Activated CD8-positive, alpha-beta memory T cell treated with anti-CD3 and anti-CD28 coated beads, Interleukin-2, amount 50 U/mL, for 24 hours (primary cell): ENCODE measurements at regions not wholly inside any gene's neighbourhood (a gene's known extent, or its start where the extent isn't known, plus 50 kb on each side); places are given as distances from the start of the nearest gene placed in this dataset.

Experiments used
- DNase-seq: peaks from one replicate; pipeline ENCODE4 v3.0.0-alpha.2; 2020; ENCODE audit errors: extremely low read depth

DNA sequence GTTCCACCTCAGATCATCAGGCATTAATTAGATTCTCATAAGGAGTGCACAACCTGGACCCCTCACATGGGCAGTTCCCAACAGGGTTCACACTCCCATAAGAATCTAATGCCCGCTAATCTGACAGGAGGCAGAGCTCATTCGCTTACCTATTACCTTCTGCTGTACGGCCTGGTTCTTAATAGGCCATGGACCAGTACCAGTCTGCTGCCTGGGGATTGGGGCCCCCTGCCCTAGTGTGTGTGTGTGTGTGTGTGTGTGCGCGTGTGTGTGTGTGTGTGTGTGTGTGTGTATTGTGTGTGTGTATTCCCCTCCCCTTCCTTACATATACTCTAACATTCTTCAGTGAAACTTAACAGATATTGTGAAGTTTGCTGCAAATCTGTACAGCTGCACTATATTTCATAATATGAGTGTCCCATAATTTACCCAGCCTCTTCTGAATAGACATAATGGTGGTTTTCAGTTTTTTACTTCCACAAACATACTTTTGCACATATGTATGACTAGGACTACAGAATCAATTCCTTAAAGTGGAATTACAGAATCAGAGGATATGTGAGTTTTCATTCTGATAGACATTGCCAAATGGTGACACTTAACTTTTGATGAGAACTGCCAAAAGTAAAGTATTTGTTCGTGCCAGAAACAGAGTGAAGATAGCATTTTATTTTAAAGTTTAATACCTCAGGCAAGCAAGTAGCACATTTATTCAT, 205.2 kb upstream of the EEA1 start:
- DNase-seq: no peak

DNA sequence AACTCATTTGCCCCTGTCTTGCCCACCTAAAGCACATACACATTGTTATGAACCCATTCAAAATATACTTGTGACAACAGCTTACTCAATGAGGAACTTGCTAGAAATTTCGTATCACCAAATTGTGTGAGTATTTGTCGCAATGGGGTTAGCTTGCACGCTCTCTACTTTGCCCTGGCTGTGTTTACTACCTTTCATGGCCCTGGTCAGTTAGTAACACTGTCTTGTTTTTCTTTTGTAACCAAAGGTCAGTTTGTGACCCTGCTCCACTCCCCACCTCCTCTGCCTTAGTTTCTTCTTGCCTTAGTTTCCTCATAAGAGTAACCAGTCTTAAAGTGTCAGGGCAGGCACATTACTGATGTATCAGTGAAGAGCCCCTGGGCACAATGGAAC, 205.8 kb upstream of the EEA1 start:
- DNase-seq: no peak

DNA sequence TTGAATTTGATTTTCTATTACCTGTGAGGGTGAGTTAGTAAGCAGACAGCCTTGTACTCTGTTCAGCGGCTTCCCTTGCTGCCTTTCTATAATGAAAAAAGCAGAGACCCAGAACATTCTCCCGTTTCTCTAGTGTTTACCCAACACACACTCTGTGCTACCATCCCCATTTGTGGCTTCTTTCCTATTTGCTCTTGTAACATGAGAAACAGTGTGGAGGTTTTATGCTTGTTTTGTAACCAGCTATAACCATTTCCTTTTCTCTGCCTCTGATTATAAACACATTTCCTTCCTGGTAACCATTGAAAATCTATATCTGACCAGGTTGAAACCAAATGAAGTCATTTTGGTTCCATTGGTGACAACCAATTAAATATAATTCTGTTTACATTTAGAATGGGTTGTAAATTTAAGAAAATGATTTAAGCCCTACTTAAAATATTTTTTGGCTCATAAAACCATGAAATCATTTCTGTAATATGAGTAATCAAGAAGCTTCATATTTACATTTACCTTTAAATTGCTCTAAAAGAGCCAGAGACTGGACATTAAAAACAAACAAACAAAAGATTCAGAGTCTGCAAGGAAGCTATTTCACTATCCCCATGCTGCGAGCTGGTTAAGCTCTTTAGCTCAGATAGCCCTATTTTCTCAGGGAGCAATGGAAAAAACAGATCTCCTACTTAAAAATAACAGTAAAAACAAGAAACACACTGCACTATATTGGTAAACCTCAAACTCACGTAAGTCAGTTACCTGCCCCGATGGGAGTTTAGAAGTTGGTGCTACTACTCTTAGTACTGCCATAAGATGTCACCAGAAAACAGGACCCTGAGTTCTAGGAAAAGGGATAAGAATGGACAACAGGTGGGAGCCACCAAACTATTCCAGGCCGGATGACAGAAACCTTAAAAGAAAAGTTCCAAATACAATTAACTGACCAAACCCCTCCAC, 206.5 kb upstream of the EEA1 start:
- no peak for DNase-seq

DNA sequence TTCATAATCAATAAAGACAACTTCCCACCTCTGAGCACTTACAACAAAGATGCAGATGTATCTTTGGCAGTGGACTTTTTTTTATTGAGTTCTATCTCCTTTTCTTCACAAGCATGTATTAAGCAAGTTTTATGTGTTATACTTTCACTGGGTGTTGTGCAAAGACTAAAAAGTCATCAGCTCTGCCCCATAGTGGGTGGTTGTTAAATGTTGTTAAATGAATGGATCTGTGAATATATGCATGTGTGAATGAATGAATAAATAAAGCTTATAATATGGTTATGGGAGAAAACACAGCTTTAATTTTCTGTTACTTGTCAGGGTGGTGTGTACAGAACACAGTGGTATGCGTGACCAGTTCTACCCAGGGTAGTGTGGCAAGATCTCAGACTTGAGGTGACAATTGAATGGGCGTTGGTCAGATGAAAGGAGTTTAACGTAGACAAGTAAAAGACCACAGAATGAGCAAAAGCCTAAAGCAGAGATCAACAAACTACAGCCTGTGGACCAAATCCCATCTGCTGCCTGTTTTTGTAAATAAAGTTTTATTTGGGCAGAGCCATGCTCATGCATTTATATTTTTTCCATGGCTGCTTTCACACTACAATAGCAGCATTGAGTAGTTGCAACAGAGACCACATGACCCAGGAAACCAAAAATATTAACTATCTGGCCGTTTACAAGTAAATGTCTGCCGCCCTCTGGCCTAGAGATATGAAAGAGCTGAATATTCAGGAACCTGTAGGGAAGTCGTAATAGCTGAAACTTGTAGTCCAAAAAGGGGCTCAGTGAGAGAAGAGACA, 207.4 kb upstream of the EEA1 start:
- no peak for DNase-seq

DNA sequence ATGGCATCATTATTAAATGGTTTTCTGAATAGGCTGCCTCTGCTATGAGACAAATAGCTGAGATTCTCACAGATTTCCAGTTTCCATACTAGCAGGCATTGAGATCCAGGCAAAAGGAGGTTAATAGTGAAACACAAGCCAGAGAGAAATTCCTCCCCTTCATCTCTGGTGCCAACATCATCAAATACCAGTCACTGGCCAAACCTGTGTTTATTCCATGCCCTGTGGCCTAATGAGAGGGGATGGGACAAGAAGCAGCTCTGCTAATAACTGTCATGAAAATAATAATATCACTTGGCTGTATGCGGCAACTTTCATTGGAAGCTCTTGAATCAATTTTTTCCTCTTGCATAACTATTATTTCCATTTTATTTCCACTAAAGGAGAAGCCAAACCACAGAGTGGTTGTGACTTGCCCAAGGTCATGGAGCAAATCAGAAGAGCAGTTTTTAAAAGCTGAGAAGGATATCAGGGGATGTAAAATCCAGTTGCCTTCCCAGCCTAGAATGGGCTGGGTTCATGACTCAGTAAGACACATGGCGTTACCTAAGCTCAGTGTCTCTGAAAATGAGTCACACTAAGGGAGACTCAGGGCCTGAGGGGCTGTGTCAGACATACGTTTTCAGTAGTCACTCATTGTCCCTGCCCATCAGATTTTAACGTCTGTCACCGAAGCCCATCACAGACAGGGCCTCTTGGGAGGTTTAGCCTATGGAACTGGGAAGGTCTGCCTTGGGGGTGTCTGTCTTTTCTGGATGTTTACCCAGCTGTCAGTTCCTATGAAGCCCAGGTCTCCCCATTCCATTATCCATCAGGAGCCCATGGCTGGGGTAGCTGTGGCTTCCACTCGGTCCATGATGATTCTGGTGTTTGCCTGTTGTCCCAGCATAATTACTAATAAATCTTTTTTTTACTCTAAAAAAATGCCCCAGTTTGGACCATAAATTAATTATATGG, 208.8 kb upstream of the EEA1 start:
- DNase-seq: no peak

DNA sequence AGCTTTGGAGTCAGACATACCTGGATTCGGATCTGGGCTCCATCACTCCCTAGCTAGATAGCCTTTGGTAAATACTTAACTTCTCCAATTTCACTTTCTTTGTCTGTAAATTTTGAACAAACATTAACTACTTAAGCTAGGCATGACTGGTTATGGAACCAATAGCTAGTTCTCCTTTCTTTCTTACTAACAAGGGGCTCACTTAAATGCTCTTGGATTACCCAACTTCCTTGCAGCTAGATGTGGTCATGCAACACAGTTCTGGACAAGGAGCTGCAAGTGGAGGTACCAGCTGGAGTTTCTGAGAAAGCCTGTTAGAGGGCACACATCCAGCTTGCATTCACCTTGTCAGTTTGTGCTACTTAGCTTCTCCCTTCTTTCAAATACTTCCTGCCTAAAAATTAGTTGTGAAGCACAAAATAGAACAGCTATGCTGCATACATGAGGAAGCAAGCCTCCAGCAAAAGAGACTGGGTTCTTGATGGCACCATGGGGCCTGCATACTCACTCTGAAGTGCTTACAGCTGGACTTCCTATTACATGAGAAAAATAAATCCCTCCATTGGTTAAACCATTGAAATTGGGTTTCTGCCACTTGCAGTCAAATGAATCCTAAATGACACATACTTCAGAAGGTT, 210.1 kb upstream of the EEA1 start:
- no peak for DNase-seq

DNA sequence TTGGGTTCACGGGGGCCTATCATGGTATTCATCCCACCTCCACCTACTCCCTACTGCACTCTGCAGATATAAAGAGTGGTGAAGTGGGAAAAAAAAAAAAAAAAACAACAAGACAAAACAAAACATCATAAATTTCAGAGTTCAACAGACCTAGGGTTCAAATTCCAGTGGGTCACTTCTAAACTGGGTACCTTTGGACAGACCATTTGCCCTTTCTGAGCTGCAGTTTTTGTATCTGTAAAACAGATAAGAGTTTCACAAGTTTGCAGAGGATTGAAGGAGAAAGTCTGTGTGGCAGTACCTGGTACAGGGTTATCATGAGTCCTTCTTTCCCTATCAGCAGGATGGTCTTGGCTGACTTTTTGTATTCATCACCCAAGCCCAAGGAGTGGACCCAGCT, 211.2 kb upstream of the EEA1 start:
- no peak for DNase-seq

DNA sequence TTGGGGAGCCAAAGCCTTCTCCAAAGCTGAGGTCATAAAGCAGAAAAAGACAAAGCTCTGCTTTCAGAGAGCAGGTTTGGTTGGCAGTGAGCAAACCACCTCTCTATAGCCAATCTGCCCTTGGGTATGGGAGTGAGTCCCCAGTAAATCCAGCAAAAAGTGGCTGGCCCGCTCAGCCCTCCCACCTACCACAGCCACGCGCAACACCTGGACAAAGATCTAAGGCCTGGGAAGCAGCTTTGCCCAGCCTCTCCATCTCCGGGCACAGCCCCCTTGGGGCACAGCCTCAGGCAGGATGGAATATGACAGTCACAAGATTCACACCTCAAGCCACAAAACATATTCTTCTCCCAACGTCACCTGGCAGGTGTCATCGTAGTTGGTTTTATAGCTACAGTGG, 211.7 kb upstream of the EEA1 start:
- DNase-seq: no peak

DNA sequence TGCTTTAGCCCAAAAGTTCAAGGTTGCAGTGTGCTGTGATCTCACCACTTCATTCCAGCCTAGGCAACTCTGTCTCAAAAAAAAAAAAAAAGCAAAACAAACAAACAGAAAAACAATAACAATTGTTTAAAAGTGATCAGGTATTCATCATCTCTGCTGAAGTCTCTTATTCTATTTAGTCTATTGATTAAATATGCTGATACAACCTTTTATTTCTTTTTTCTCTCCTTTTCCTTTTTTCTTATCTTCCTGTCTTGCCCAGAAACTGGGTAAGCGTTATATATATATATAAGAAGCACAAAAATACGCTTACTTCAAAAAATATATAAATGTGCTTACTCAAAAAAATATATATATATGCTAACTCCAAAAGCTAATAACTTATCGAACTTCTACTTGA, 213.8 kb upstream of the EEA1 start:
- no peak for DNase-seq

DNA sequence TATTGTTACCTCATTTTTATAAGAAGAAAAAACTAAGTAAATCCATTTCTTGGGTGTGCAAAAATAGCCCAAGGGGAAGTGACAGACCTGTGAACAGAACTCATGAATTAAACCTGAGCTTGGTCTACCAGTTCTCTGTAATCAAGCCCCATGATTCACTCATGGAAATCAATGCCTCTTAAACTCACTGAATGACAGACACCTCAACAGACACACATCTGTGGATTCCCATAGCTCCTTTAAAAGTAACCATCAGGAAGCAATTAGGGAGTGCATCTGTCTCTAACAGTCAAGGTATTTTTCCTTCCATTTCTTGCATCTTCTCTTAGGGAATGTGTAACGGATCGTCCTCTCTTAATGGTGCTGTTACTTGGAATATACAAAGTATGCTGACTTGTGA, 215.0 kb upstream of the EEA1 start:
- DNase-seq: no peak

DNA sequence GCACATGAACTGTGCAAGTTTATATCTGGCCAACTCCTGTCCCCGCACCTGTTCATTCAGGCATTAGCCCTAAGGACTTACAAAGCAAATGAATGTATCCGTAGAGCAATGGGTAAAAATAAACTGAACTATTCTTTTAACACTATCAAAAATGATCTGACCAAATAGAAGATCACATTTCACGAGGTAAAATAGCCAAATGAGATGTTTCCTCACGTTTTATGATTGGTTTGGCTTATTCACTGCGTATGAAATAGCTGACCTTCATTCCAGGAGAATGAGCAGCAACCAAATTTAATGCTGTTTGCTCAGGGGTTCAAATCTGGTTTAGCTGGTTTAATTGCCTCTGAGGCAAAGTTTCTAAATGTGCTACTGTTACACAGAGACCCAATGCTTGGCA, 216.0 kb upstream of the EEA1 start:
- no peak for DNase-seq

DNA sequence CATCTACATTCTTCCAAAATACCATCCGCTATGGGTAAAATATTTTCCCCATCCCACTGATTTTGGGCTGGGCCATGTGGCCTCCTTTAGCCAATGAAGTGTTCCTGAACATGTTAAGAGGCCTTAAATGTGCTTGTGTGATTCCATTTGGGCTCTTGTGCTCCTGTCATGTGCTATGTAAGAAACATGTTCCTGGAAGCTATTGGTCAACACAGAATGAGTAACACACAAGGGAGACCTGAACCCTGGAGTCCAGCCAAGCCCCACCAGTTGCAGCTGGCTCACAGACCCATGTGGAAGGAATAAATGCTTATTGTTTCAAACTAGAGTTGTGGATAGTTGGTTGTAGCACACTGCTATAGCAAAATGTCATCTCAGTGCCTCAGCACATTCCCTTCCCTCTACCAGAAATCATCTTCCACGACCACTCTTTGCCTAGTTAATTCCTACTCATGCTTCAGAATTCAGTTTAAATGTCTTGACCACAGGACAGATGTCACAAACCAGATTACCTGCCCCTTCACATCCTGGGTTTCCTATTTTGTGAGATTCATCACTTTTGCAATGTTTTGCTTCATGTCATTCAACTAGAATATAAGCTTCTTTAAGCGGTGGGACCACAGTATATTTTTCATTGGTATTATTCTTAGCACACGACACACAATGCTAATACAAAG, 217.3 kb upstream of the EEA1 start:
- DNase-seq: no peak

DNA sequence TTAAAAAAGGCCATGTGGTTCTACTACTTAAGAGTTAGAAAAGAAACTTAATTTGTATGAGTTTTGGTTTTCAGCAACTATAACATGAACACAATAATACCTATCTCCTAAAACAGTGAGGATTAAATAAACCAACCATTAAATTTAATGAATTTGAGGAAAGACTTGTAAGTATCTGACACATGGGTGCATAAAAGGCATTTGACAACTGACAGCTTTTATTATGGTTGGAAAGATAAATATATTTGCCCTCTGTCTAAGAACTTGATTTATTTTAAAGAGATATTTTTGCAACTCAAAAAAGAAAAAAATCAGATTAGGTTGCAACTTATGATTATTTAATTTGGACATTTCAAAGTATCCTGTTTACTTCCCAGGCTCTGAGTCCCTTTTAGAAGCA, 217.9 kb upstream of the EEA1 start:
- DNase-seq: no peak

DNA sequence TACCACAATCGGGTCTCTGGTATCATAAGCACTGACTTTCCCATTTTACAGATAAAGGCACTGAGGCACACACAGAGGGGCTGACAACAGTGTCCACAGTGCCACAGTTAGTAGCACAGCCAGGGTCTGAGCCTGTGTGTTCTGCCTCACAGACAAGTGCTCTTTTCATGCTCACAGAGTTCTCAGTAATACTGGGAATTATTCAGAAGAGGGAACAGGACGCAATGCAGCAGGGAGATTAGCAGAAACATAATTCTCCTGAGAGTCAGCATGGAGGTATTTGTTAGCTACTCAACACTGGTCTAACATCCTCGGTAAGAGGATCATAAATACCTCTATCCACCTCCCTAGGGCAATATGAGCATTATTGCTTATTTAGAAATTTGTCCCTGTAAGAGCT, 219.3 kb upstream of the EEA1 start:
- no peak for DNase-seq

DNA sequence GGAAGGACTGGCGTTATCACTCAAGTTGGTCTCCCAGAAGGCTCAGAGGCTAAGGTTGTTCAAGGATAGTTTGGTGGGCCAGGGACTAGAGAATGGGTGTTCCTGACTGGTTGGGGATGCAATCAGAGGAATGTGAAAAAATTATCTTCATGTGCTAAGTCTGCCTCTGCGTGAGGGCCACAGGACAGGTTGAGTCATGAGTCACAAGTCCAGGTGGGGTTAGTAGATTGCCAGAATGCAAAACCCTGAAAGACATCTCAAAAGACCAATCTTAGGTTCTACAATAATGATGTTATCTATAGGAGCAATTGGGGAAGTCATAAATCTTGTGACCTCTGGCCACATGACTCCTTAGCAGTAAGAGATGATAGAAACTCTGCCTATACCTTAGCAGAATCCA, 220.1 kb upstream of the EEA1 start:
- no peak for DNase-seq

DNA sequence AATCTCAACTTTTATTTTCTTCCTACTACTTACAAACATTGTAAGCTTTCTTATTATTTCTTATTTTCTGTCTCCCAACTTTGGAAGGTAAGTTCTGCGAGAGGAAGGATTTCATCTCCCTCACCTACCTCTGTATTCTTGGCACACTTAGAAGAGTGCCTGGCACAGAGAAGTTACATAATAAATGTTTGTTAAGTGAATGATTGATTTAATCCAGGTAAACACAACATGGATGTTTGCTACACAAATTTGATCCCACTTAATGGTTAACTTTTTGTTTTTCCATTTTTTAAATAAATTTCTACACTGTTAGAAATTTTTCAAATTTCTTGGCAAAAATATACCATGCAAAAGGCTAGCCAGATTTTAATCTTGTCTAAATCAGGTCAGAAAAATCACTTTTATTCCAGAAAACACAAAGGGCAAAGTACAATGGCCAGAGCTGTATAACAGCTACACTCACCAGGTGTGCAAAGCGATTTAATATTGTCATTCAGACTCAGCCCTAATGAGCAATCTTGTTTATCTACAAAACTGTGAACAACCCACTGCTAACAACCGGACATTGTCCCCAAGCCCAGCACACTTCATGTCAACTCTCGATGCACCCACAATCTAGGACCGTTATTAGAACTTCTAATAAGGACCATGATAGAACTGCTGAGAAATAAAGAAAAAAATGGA, 222.1 kb upstream of the EEA1 start:
- DNase-seq: no peak

DNA sequence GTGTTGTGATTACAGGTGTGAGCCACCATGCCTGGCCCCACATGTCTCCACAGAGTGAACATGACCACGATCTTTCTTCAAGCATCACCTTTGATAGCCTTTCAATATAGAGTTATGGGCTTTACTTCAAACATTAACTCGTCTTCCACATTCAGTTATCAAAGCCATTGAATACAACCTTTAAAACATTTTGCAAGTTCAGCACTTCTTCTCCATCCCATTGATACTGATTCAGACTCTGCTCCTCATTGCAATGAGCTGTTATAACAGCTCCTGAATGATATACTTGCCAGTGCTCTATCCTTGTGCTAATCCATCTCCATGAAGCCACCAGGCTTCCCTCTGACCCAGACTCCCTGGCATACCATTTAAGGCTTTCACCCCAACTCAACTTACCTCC, 223.5 kb upstream of the EEA1 start:
- no peak for DNase-seq

DNA sequence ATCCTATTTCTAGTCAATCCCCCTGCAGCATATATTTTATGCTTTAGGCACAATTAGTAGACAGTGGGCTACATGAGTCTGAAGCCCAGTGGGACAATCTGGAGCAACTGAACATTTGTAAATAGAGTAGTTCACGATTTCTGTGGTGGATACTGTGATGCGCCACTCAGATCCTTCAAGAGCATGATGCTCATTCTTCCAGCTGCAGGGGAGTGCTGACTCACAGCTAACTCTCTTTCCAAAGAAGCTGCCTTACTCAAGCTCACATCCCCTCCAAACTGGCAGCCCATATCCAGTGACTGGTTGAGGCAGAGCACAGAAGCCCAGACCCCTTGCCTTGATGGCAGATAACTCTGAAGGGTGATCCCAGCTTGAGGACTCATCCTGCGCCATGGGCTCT, 224.2 kb upstream of the EEA1 start:
- DNase-seq: no peak

DNA sequence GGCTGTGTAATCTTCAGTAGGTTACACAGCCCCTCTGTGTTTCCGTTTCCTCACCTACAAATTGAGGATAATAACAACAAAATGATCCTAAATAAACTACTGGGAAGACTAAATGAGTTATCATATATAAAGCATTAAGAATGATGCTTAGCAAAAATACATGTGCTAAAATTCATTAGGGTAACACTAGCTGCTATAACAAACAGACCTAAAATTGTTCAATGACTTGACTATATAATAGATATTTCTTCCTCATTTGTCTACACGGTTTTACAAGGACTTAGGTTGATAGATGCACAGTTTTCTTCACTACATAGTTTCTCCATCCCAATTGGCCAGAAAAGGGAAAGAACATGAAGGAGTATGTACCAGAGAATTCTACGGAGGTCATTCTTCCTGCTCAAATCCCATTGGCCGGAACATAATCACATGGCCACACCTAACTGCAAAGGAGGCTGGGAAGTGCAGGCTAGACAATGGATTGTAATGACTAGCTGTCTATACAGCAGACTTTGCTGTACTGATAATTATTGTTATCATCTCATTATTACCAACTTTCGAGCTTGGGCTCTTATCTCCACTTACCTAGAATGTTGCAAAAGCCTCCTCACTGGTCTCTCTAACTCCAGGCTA, 223.5 kb upstream of the NUDT4 start:
- DNase-seq: no peak
